ENCODE measurements at regions not wholly inside any gene's neighbourhood (a gene's known extent, or its start where the extent isn't known, plus 50 kb on each side); places are given as distances from the start of the nearest gene placed in this dataset.

- TF ChIP-seq ZNF391 (tag by site-specific recombination; IDR thresholded peaks at IDR 0.05; ENCODE audit: borderline replicate concordance, low read depth) = no peak
- no peak for TF ChIP-seq ZBTB21 (tag by site-specific recombination; IDR thresholded peaks at IDR 0.05)
- no peak for TF ChIP-seq CTCF (tag by site-specific recombination; IDR thresholded peaks at IDR 0.05)
- TF ChIP-seq ZNF274 (IDR thresholded peaks at IDR 0.05; ENCODE audit: low read length) = no peak
- TF ChIP-seq ZNF274 (tag by site-specific recombination; IDR thresholded peaks at IDR 0.05; ENCODE audit: borderline replicate concordance) = no peak
- TF ChIP-seq ZNF792 (tag by site-specific recombination; IDR thresholded peaks at IDR 0.05) = no peak
- no peak for TF ChIP-seq MZF1 (tag by site-specific recombination; IDR thresholded peaks at IDR 0.05; ENCODE audit: borderline replicate concordance)
- no peak for TF ChIP-seq ZNF292 (tag by site-specific recombination; IDR thresholded peaks at IDR 0.05; ENCODE audit: borderline replicate concordance, low read depth)
- no peak for TF ChIP-seq ZNF639 (tag by site-specific recombination; IDR thresholded peaks at IDR 0.05)
- TF ChIP-seq ATF2 (tag by site-specific recombination; IDR thresholded peaks at IDR 0.05; ENCODE audit: low read depth) = no peak
Measured at GRCh38 chr7:52506325-52506724, 529.1 kb upstream of the POM121L12 start.

Data from HEK293 (cell line).